Stimulated activated CD4-positive, alpha-beta T cell treated with anti-CD3 and anti-CD28 coated beads, Interleukin-12 subunit alpha, Interleukin-12 subunit beta, amount 100 ng/mL, for 48 hours (primary cell): ENCODE measurements at regions not wholly inside any gene's neighbourhood (a gene's known extent, or its start where the extent isn't known, plus 50 kb on each side); places are given as distances from the start of the nearest gene placed in this dataset.
A peak's percentile ranks its signal among the peaks of the same experiment; 100 is the strongest.

Source experiments
- DNase-seq, 3 donors: peaks; one replicate each; pipeline ENCODE4 v3.0.0-alpha.2; 2020; ENCODE audit warnings: low read depth in 2 of 3, low spot score in 1 of 3

- DNase-seq, result no peak
Measured at GRCh38 chr7:38069052-38069451, 109.0 kb upstream of the STARD3NL start.

GRCh38 chr7:38070718-38071117 lies 107.3 kb upstream of the STARD3NL start:
- DNase-seq, result no peak

GRCh38 chr7:38086857-38087256 lies 91.2 kb upstream of the STARD3NL start:
- no peak for DNase-seq

GRCh38 chr7:38102507-38102906 lies 75.5 kb upstream of the STARD3NL start:
- no peak for DNase-seq

GRCh38 chr7:38105874-38106483 lies 72.1 kb upstream of the STARD3NL start:
- no peak for DNase-seq

GRCh38 chr7:38107486-38107893 lies 70.6 kb upstream of the STARD3NL start:
- peak; percentile 34 to 70 (median 51) for DNase-seq

- no peak for DNase-seq
Measured at GRCh38 chr7:38112075-38112474, 66.0 kb upstream of the STARD3NL start.

- no peak for DNase-seq
Measured at GRCh38 chr7:38120076-38120475, 58.0 kb upstream of the STARD3NL start.

- no peak for DNase-seq
Measured at GRCh38 chr7:38122501-38122900, 55.5 kb upstream of the STARD3NL start.

GRCh38 chr7:38123494-38123893 lies 54.6 kb upstream of the STARD3NL start:
- DNase-seq, result no peak

GRCh38 chr7:38127216-38128207 lies 50.5 kb upstream of the STARD3NL start:
- DNase-seq, result no peak
